Suprapubic skin (tissue), 4 donors: ENCODE measurements at regions not wholly inside any gene's neighbourhood (a gene's known extent, or its start where the extent isn't known, plus 50 kb on each side); places are given as distances from the start of the nearest gene placed in this dataset.

ENCODE experiments used
- CTCF ChIP-seq, 2 donors: fragments of 200-600 bp in 1 of 2; fragments of 450-650 bp in 1 of 2; sonication (generic) in 1 of 2; IDR thresholded peaks; one replicate each; pipeline ENCODE4 v1.5.1; 2016 to 2019; ENCODE audit warnings: antibody characterized with exemption in 2 of 2, mild to moderate bottlenecking in 1 of 2, moderate library complexity in 1 of 2
- EP300 ChIP-seq: sonication (generic); formaldehyde crosslinking; IDR thresholded peaks from one replicate; pipeline ENCODE4 v1.6.1; 2017; ENCODE audit warnings: antibody characterized with exemption
- POLR2A ChIP-seq, 2 donors: fragments of 450-650 bp; IDR thresholded peaks; one replicate each; pipeline ENCODE4 v1.6.1; 2017; ENCODE audit warnings: antibody characterized with exemption in 2 of 2, mild to moderate bottlenecking in 2 of 2, moderate library complexity in 2 of 2
- POLR2AphosphoS5 ChIP-seq, 3 donors: sonication (generic); formaldehyde crosslinking; IDR thresholded peaks; one replicate each; pipeline ENCODE4 v1.6.1; 2017; ENCODE audit warnings: antibody characterized with exemption in 3 of 3

DNA sequence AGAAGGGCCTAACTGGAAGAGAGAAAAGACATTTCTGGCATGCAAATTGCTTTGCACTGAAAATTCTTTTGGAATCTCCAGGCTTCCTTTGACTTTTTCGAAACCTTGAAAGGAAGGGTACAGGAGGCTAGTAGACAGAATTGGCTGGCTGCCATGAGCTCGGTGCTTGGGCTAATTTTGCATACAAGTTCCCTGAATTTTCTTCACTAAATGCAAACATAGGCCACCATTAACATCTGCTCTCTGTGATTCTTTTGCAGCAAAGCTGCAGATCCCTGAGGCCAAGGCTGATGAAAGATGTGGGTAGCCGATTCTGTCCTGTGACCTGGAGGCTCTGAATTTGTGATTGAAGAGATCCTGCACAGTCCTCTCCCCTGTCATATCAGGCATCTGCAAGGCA lies 247.8 kb upstream of the MCTP2 start:
- no peak for TF ChIP-seq CTCF (IDR thresholded peaks at IDR 0.05)
- no peak for TF ChIP-seq EP300
- no peak for TF ChIP-seq POLR2A (IDR thresholded peaks at IDR 0.05)
- no peak for TF ChIP-seq POLR2AphosphoS5 (IDR thresholded peaks at IDR 0.05)
